Uterus (tissue), 3 donors: ENCODE measurements at regions not wholly inside any gene's neighbourhood (a gene's known extent, or its start where the extent isn't known, plus 50 kb on each side); places are given as distances from the start of the nearest gene placed in this dataset.
A peak's percentile ranks its signal among the peaks of the same experiment; 100 is the strongest.

Experiments
- DNase-seq, 2 donors: peaks; one replicate each; pipeline ENCODE4 v3.0.0-alpha.2; 2019 to 2020
- H3K27ac ChIP-seq, 2 donors: fragments of 200-600 bp; sonication (generic); 1 replicate in 1 of 2; 2 replicates in 1 of 2; pipeline ENCODE4 v1.5.1; 2016 to 2018
- H3K27me3 ChIP-seq, 2 donors: fragments of 200-600 bp; sonication (generic); one replicate each; pipeline ENCODE4 v1.5.1; 2018 to 2019; ENCODE audit warnings: control low read depth in 1 of 2
- H3K36me3 ChIP-seq, 2 donors: fragments of 200-600 bp; sonication (generic); one replicate each; pipeline ENCODE4 v1.5.1; 2019; ENCODE audit warnings: control low read depth in 1 of 2
- H3K4me1 ChIP-seq, 2 donors: fragments of 200-600 bp; sonication (generic); one replicate each; pipeline ENCODE4 v1.5.1; 2018 to 2019; ENCODE audit warnings: control low read depth in 1 of 2
- H3K4me3 ChIP-seq, 2 donors: fragments of 200-600 bp; sonication (generic); 1 replicate in 1 of 2; 2 replicates in 1 of 2; pipeline ENCODE4 v1.5.1; 2018 to 2019; ENCODE audit warnings: mild to moderate bottlenecking in 1 of 2
- H3K9me3 ChIP-seq, 2 donors: fragments of 200-600 bp; sonication (generic); one replicate each; pipeline ENCODE4 v1.5.1; 2019; ENCODE audit warnings: control low read depth in 1 of 2
- CTCF ChIP-seq, 4 experiments: fragments of 200-600 bp in 2 of 4; fragments of 450-650 bp in 2 of 4; sonication (generic) in 2 of 4; IDR thresholded peaks; one replicate each; pipeline ENCODE4 v1.5.1; 2016 to 2019; ENCODE audit warnings: antibody characterized with exemption in 4 of 4, mild to moderate bottlenecking in 2 of 4, moderate library complexity in 1 of 4
- POLR2A ChIP-seq, 2 donors: fragments of 450-650 bp; IDR thresholded peaks; one replicate each; pipeline ENCODE4 v1.6.1; 2016; ENCODE audit warnings: antibody characterized with exemption in 2 of 2, mild to moderate bottlenecking in 1 of 2, moderate library complexity in 1 of 2
- intact Hi-C: fragments of 100-400 bp; cut with DNase I; formaldehyde crosslinking; loops from one replicate; pipeline ENCODE4 v1.15.1; 2023; ENCODE audit warnings: low total_unique reads
- donor health status: DM: yes; HTN: yes; CAD: no.

GRCh38 chr20:50289581-50289980 is 99.0 kb downstream of the CEBPB start:
- Histone ChIP-seq H3K4me3 (no peak overlapping the region), H3K27me3 (no peaks in the 10 kb centered on the region), H3K4me1 (peaks cover 19 to 29% of the 10 kb centered on the region in 2 donors), H3K36me3 (no peaks in the 10 kb centered on the region), H3K27ac (peak overlapping the region; percentile 42 to 99), H3K9me3 (no peaks in the 10 kb centered on the region)
- no peak for DNase-seq
- intact Hi-C loops, result loop anchor here (10.0 kb wide), 1 partner anchor 95 kb away; the partner anchor contains the start of gene CEBPB
- TF ChIP-seq POLR2A (IDR thresholded peaks at IDR 0.05), result no peak
- no peak for TF ChIP-seq CTCF (IDR thresholded peaks at IDR 0.05)

- Histone ChIP-seq H3K36me3 (no peaks in the 10 kb centered on the region), H3K4me3 (no peak overlapping the region), H3K4me1 (peaks cover 16 to 26% of the 10 kb centered on the region in 2 donors), H3K27ac (peak overlapping the region; percentile 42 to 93), H3K27me3 (no peaks in the 10 kb centered on the region), H3K9me3 (no peaks in the 10 kb centered on the region)
- intact Hi-C loops, result no loop called here
- no peak for DNase-seq
- TF ChIP-seq CTCF (IDR thresholded peaks at IDR 0.05) (no peak), POLR2A (IDR thresholded peaks at IDR 0.05) (no peak)
These were observed 99.5 kb downstream of the CEBPB start for GRCh38 chr20:50290112-50290511.

GRCh38 chr20:50290808-50291207 is 100.2 kb downstream of the CEBPB start:
- no peak for TF ChIP-seq POLR2A (IDR thresholded peaks at IDR 0.05)
- no peak for TF ChIP-seq CTCF (IDR thresholded peaks at IDR 0.05)
- Histone ChIP-seq H3K27ac (peak overlapping the region; percentile 90 to 93), H3K36me3 (no peaks in the 10 kb centered on the region), H3K4me1 (peaks cover 16 to 24% of the 10 kb centered on the region in 2 donors), H3K9me3 (no peaks in the 10 kb centered on the region), H3K4me3 (no peak overlapping the region), H3K27me3 (no peaks in the 10 kb centered on the region)
- DNase-seq, result no peak
- intact Hi-C loops, result no loop called here

GRCh38 chr20:50291254-50292078 is 100.8 kb downstream of the CEBPB start:
- TF ChIP-seq CTCF (IDR thresholded peaks at IDR 0.05) (no peak), POLR2A (IDR thresholded peaks at IDR 0.05) (no peak)
- intact Hi-C loops, result no loop called here
- H3K4me3 ChIP-seq, result no peak overlapping the region
- no peaks in the 10 kb centered on the region for H3K27me3 ChIP-seq
- DNase-seq, result no peak
- H3K36me3 ChIP-seq, result no peaks in the 10 kb centered on the region
- H3K9me3 ChIP-seq, result no peaks in the 10 kb centered on the region
- H3K27ac ChIP-seq, result peak overlapping the region; percentile 90 to 93
- peaks cover 16 to 24% of the 10 kb centered on the region in 2 donors for H3K4me1 ChIP-seq

GRCh38 chr20:50292079-50292590 is 101.5 kb downstream of the CEBPB start:
- H3K27me3 ChIP-seq, result no peaks in the 10 kb centered on the region
- H3K27ac ChIP-seq, result peak overlapping the region; percentile 90 to 93
- TF ChIP-seq POLR2A (IDR thresholded peaks at IDR 0.05), result no peak
- TF ChIP-seq CTCF (IDR thresholded peaks at IDR 0.05), result no peak
- no peaks in the 10 kb centered on the region for H3K36me3 ChIP-seq
- H3K4me3 ChIP-seq, result no peak overlapping the region
- no peak for DNase-seq
- peaks cover 11 to 20% of the 10 kb centered on the region in 2 donors for H3K4me1 ChIP-seq
- intact Hi-C loops, result no loop called here
- no peaks in the 10 kb centered on the region for H3K9me3 ChIP-seq
